Kidney glomerular epithelial cell (primary cell): ENCODE measurements at regions not wholly inside any gene's neighbourhood (a gene's known extent, or its start where the extent isn't known, plus 50 kb on each side); places are given as distances from the start of the nearest gene placed in this dataset.
A peak's percentile ranks its signal among the peaks of the same experiment; 100 is the strongest.

Experiments
- DNase-seq: peaks from one replicate; lab custom pipeline; 2025; lab: John Stamatoyannopoulos, UW

- DNase-seq = no peak
Observed at GRCh38 chr20:50301165-50301564, 110.5 kb downstream of the CEBPB start.

DNA sequence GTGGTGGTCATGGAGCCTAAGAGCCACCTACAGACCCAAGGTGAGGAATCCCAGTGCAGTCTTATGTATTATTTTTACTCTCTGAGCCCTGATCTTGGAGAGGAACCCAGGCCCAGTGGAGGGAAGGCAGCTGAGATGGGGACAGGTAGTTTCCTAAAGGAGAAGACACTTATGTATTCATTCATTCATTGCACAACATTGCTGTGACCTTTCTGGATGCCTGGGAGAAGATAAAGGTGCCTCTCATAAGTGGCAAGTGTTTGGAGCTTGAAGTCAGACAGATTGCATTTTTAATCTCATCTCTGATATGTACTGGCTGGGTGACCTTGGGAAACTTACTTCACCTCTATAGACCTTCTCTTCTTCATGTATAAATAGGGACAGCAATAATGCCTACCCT is 111.1 kb downstream of the CEBPB start:
- no peak for DNase-seq

DNA sequence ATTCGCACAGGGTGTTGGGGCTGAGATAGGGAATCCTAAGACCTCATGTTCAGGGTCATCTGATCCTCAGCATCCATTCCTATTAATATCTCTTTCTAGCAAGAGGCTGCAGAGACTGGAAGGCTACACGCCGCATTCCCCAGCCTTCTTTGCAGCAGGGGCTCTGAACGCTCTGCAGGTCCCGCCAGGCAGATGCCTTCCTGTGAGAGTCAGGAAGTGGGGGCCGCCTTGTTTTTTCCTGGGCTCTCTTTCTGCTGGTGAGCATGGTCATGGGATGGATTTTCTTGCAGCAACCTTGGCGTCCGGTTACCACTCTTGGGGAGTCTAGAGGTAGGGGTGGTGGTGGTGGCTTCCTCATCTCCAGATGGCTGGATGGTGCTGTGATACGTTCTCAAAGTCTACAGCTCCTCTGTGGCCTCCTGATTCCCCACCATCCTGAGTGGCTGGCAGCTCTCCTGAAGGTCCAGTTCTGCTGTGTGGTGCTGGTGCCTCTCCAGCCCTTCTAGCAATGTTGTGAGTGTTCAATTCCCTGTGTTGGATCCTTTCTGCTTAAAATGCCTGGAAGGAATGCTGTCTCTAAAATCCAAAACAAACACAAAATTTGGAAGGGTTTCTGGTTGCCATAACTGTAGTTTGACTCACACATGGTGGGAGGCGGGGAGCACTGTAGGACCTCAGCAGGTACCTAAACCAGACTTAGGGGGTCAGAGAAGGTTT is 111.9 kb downstream of the CEBPB start:
- DNase-seq = no peak

- DNase-seq = peak; percentile 24
Observed at GRCh38 chr20:50303573-50304500, 113.2 kb downstream of the CEBPB start.

- no peak for DNase-seq
Observed at GRCh38 chr20:50304501-50304856, 113.8 kb downstream of the CEBPB start.

GRCh38 chr20:50304923-50305635 is 114.4 kb downstream of the CEBPB start:
- no peak for DNase-seq

DNA sequence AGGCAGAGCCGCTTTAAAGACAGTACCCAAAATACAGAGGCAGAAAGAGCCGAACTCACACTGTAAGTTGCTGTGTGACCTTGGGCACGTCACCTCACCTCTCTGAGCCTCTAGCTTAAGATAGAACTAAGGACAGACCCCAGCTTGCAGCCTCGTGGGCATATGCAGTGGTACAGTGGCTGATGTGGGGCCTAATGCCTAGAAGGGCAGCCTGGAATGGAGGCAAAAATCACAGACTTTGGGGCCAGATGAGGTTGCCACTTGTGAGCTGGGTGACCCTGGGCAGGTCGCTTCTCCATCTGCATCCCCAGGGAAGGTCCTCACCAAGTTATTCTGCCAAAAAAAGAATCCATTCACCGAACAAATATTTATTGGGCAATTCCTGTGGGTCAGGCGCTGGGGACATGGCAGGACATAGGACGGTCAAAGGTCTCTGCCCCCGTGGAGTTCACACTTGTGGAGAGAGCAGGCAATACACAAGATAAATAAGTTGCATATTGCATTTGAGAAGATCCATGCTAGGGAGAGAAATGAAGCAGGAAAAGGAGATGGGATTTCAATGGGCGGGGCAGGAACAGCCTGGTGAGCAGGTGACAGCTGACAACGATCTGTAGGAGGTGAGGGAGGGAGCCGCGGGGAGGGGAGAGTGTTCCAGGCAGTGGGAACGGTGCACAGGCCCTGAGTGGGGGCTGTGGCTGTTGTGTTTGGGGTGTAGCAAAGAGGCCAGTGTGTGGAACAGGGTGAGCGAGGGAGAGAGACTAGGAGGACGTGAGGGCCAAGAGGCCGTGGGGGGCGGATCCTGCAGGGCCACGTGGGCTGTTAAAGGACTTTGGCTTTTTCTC is 115.2 kb downstream of the CEBPB start:
- DNase-seq = no peak

GRCh38 chr20:50306478-50307423 is 116.1 kb downstream of the CEBPB start:
- DNase-seq = no peak

- no peak for DNase-seq
Observed at GRCh38 chr20:50308166-50308512, 117.5 kb downstream of the CEBPB start.

GRCh38 chr20:50308513-50309279 is 118.1 kb downstream of the CEBPB start:
- peak; percentile 86 for DNase-seq

DNA sequence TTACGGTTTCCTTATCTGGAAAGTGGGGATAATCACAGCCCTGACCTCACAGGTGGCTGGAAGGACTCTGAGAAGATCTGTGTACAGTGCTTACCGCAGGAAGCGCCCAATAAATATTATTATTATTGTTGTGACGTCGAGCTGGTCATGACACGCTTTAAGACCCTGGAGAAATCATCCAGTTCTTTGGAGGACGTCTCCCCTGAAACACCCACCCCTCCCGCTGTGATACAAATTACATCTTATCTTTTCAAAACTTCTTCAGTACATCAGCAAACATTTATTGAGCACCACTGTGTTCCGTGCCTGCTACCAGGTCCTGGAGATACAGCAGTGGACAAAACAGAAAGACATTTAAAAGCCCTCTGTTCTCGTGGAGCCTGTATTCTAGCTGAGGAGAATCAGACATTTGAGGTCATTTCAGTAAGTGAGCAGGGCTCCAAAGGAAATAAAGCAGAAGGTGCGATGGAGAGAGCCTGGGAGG is 118.7 kb downstream of the CEBPB start:
- no peak for DNase-seq

DNA sequence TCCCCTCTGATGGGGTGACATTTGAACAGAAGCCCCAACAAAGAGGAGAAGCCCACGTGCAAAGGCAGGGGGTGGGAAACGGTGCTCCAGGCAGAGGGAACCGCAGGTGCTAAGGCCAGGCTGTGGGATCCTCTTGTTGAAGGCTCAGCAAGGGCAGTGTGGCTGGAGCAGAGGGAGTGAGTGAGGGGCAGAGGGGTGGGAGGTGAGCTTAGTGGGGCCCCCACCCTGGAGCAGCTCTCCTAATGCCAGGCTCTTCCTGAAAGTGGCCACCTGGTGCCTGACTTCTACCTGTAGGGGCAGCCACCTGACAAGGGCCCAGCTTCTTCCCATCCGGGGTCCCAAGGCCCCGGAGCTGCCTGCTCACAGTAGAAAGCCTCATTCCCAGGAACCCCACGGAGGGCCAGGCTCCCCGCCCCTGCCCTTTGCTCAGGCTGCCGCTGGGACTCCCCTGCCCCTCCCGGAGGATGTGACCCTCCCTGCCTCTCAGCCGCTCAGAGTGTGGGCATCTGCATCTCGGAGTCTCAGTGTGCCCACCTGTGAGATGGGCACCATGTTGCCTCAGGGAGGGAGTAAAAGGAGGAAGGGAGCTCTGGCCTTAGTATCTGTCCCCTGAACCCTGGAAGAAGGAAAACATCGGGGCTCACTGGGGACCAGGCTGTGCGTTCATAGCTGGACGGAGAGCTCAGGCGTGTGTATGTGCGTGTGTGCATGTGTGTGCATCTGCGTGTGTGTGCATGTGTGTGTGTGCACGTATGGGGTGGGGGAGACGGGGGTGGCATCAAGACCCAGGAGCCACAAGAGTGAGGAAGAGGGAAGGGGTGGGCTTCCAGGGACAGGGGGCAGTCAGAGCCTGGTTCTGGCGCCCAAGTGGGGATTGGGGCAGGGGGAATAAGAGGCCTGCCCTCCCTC is 119.4 kb downstream of the CEBPB start:
- no peak for DNase-seq

- DNase-seq = no peak
Observed at GRCh38 chr20:50310673-50311051, 120.0 kb downstream of the CEBPB start.

GRCh38 chr20:50311308-50312001 is 120.8 kb downstream of the CEBPB start:
- no peak for DNase-seq

GRCh38 chr20:50312002-50312681 is 121.5 kb downstream of the CEBPB start:
- no peak for DNase-seq

- peak; percentile 83 for DNase-seq
Observed at GRCh38 chr20:50312682-50313521, 122.3 kb downstream of the CEBPB start.

GRCh38 chr20:50313522-50313820 is 122.8 kb downstream of the CEBPB start:
- no peak for DNase-seq
